Mesothelial cell of epicardium (in vitro differentiated cells): ENCODE measurements at regions not wholly inside any gene's neighbourhood (a gene's known extent, or its start where the extent isn't known, plus 50 kb on each side); places are given as distances from the start of the nearest gene placed in this dataset.

ENCODE experiments used
- DNase-seq, 2 experiments: peaks; one replicate each; pipeline ENCODE4 v3.0.0; 2021; ENCODE audit warnings: low spot score in 2 of 2; ENCODE audit not compliant: unreplicated experiment in 2 of 2
- H3K27ac Mint-ChIP-seq: 2 replicates; pipeline ENCODE4 v1.8.0; 2021; ENCODE audit warnings: mixed read lengths
- H3K27me3 Mint-ChIP-seq: 2 replicates; pipeline ENCODE4 v1.8.0; 2021; ENCODE audit warnings: low read depth, mixed read lengths
- H3K36me3 Mint-ChIP-seq: 2 replicates; pipeline ENCODE4 v1.8.0; 2021; ENCODE audit warnings: mixed read lengths
- H3K4me1 Mint-ChIP-seq: 2 replicates; pipeline ENCODE4 v1.8.0; 2021; ENCODE audit warnings: mixed read lengths
- H3K4me3 Mint-ChIP-seq: 2 replicates; pipeline ENCODE4 v1.8.0; 2021; ENCODE audit warnings: mild to moderate bottlenecking, moderate library complexity, mixed read lengths
- H3K9me3 Mint-ChIP-seq: 2 replicates; pipeline ENCODE4 v1.8.0; 2021; ENCODE audit warnings: mixed read lengths
- TF ChIP-seq, protein P1 (sequence below): fragments of 200-600 bp; sonication (generic); IDR thresholded peaks from one replicate; pipeline ENCODE4 v1.5.0; 2021; ENCODE audit warnings: antibody characterized with exemption; ENCODE audit not compliant: unreplicated experiment

DNA sequence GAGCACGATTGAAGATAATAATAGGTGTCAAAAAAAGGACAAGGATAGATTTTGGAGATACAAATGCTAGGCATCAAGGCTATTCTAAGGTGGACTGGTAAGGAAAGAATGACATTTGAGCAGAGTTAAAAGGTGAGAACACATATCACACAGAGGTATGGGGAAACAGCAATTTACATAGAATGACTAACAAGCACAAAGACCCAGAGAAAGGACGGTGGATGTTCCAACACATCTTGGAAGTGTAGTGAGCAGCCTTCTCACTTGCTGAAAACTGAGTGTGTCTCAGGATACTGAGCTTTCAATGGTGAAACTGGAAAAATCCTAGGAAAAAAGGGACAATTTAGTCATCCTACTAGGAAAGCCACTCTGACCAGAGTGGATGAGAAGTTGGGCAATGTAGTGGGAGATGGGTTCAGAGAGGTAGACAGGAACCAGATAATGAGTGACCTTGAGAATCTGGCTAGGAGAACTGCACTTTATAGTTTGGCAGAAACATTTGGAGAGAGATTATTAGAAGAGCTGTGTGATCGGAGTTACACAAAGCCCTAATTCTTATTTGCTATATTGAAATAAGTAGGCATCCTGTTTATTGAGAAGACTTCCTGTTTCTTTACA is 706.0 kb downstream of the KCNA4 start:
- no peaks in the 10 kb centered on the region for H3K9me3 Mint-ChIP-seq
- no peaks in the 10 kb centered on the region for H3K36me3 Mint-ChIP-seq
- DNase-seq, result no peak
- H3K27ac Mint-ChIP-seq, result no peak overlapping the region
- TF ChIP-seq, protein P1, sequence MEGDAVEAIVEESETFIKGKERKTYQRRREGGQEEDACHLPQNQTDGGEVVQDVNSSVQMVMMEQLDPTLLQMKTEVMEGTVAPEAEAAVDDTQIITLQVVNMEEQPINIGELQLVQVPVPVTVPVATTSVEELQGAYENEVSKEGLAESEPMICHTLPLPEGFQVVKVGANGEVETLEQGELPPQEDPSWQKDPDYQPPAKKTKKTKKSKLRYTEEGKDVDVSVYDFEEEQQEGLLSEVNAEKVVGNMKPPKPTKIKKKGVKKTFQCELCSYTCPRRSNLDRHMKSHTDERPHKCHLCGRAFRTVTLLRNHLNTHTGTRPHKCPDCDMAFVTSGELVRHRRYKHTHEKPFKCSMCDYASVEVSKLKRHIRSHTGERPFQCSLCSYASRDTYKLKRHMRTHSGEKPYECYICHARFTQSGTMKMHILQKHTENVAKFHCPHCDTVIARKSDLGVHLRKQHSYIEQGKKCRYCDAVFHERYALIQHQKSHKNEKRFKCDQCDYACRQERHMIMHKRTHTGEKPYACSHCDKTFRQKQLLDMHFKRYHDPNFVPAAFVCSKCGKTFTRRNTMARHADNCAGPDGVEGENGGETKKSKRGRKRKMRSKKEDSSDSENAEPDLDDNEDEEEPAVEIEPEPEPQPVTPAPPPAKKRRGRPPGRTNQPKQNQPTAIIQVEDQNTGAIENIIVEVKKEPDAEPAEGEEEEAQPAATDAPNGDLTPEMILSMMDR, result no peak
- no peaks in the 10 kb centered on the region for H3K27me3 Mint-ChIP-seq
- peaks cover 1% of the 10 kb centered on the region for H3K4me1 Mint-ChIP-seq
- H3K4me3 Mint-ChIP-seq, result no peak overlapping the region

DNA sequence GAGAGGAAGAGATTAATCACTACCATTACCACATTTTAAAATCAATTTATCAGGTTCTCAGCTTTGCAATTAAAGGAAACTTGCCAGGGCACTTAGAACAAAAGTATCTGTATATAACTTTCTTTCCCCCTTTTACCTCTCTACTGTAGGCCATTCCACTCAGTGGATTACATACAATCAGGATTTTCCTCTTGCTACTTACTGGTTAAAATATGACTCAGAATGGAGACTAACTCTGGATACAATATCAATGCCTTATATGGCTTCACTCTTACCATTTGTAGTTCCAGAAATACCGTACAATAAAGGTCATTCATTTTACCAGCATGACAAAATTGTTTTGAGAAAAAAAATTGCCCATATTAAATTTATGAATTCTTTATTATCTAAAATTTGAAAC is 706.8 kb downstream of the KCNA4 start:
- peaks cover 1% of the 10 kb centered on the region for H3K4me1 Mint-ChIP-seq
- TF ChIP-seq, protein P1, result no peak
- H3K27me3 Mint-ChIP-seq, result no peaks in the 10 kb centered on the region
- no peak overlapping the region for H3K4me3 Mint-ChIP-seq
- H3K36me3 Mint-ChIP-seq, result no peaks in the 10 kb centered on the region
- no peak for DNase-seq
- no peak overlapping the region for H3K27ac Mint-ChIP-seq
- no peaks in the 10 kb centered on the region for H3K9me3 Mint-ChIP-seq

DNA sequence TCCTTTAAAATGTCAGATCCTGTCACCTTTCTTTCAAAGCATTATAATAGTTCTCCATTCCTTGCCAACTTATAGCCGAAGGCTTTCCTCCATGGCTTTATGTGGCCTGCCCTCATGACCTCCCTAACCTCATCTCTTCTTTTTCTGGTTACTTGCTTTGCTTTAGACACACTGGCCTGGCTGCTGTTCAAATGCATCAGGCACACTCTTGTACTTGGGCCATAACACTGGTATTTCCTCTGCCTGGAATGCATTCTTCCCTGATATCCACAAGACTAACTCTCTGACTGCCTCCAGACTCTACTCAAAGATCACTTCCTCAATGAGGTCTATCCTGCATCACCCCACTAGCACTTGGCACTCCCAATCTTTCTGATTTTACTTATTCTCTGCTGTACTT is 710.3 kb downstream of the KCNA4 start:
- H3K27ac Mint-ChIP-seq, result no peak overlapping the region
- no peak overlapping the region for H3K4me3 Mint-ChIP-seq

DNA sequence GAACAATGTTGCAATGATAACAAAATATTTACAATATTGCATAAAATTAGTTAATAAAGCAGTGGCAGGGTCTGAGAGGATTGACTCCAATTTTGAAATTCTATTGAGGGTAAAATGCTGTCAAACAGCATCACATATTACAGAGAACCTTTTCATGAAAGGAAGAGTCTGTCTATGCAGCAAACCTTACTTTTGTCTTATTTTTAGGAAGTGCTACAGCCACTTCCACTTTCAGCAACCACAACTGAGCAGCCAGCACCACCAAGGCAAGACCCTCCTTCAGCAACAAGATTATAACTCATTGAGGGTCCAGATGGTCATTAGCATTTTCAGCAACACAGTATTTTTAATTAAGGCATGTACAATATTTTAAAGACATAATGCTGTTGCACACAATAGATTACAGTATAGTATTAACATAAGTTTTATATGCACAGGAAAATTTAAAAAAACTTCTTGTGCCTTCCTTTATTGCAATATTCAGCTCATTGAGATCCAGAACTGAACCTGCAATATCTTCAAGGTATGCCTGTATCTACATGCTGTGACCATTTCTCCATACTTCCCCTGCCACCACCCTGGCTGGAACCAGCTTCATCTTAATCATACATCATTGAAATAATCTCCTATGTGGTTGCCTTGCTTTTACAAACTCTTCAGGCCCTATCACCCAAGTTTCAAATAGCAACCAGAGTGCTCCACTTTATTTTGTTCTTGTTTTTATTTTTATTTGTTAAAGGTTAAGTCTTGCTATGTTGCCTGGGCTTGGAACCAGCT is 711.2 kb downstream of the KCNA4 start:
- Mint-ChIP-seq H3K9me3 (no peaks in the 10 kb centered on the region), H3K4me3 (no peak overlapping the region), H3K27me3 (no peaks in the 10 kb centered on the region), H3K4me1 (peaks cover 1% of the 10 kb centered on the region), H3K27ac (no peak overlapping the region), H3K36me3 (no peaks in the 10 kb centered on the region)
- no peak for DNase-seq
- TF ChIP-seq, protein P1, result no peak

More for the DNA sequence above, 710.3 kb downstream of the KCNA4 start:
- no peak for DNase-seq
- Mint-ChIP-seq H3K4me1 (peaks cover 1% of the 10 kb centered on the region), H3K36me3 (no peaks in the 10 kb centered on the region), H3K9me3 (no peaks in the 10 kb centered on the region), H3K27me3 (no peaks in the 10 kb centered on the region)
- TF ChIP-seq, protein P1, result no peak

DNA sequence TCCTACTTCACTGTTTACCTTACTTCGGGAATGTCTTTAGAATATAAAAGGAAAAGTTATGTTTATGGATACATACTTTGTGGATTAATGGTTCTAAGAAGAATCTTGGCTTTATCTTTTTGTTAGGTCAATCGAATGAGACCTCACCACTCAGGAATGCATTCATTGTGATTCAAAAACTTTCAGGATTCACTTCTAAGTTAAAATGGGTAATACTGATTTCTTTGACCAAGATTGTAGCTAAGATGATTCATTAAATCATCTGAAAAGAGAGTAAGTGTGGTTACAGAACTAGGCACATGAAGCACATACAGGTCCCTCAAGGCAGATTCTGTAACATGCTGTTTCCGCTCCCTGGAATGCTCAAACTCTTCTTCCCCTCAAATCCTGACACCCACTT is 716.4 kb downstream of the KCNA4 start:
- DNase-seq, result no peak
- H3K27ac Mint-ChIP-seq, result no peak overlapping the region
- no peaks in the 10 kb centered on the region for H3K4me1 Mint-ChIP-seq
- H3K4me3 Mint-ChIP-seq, result no peak overlapping the region
- H3K36me3 Mint-ChIP-seq, result no peaks in the 10 kb centered on the region
- no peaks in the 10 kb centered on the region for H3K27me3 Mint-ChIP-seq
- TF ChIP-seq, protein P1, result no peak
- no peaks in the 10 kb centered on the region for H3K9me3 Mint-ChIP-seq
